Tibial nerve (tissue), 4 donors: ENCODE measurements at regions not wholly inside any gene's neighbourhood (a gene's known extent, or its start where the extent isn't known, plus 50 kb on each side); places are given as distances from the start of the nearest gene placed in this dataset. TPM values are rescaled to one million over a fixed set of nuclear protein-coding genes. Genes with fewer than 3 reads are reported as not detected.
"Not testable (repeated sequence)": the region's sequence is repeated elsewhere in the genome, so short reads cannot be mapped to it uniquely, and the experiment has no call there.

Experiments
- DNase-seq, 2 donors: peaks; one replicate each; pipeline ENCODE4 v3.0.0-alpha.2; 2019; ENCODE audit warnings: low spot score in 2 of 2
- H3K27ac ChIP-seq, 4 donors: fragments of 200-600 bp; sonication (generic) in 3 of 4; one replicate each; pipeline ENCODE4 v1.5.1; 2017 to 2019; ENCODE audit warnings: mild to moderate bottlenecking in 1 of 4
- H3K27me3 ChIP-seq, 2 donors: fragments of 200-600 bp; sonication (generic) in 1 of 2; one replicate each; pipeline versions ENCODE4 v1.5.1 to v1.6.0; 2017 to 2019
- H3K36me3 ChIP-seq, 3 donors: fragments of 200-600 bp; sonication (generic); one replicate each; pipeline ENCODE4 v1.5.1; 2018 to 2019
- H3K4me1 ChIP-seq, 4 donors: fragments of 200-600 bp; sonication (generic) in 3 of 4; one replicate each; pipeline ENCODE4 v1.5.1; 2017 to 2019
- H3K4me3 ChIP-seq, 4 donors: fragments of 200-600 bp; sonication (generic) in 3 of 4; one replicate each; pipeline ENCODE4 v1.5.1; 2017 to 2019; ENCODE audit warnings: mild to moderate bottlenecking in 1 of 4, moderate library complexity in 1 of 4
- H3K9me3 ChIP-seq, 4 donors: fragments of 200-600 bp; sonication (generic) in 3 of 4; one replicate each; pipeline ENCODE4 v1.5.1; 2017 to 2019
- EP300 ChIP-seq, 2 donors: sonication (generic); formaldehyde crosslinking; IDR thresholded peaks; one replicate each; pipeline ENCODE4 v1.6.1; 2017; ENCODE audit warnings: antibody characterized with exemption in 2 of 2, mild to moderate bottlenecking in 1 of 2
- POLR2A ChIP-seq, 2 donors: fragments of 450-650 bp; IDR thresholded peaks; one replicate each; pipeline ENCODE4 v1.6.1; 2017; ENCODE audit warnings: antibody characterized with exemption in 2 of 2, mild to moderate bottlenecking in 2 of 2, moderate library complexity in 2 of 2
- WGBS, 2 donors: methylation state at CpG; one replicate each; pipeline ENCODE4 v1.1.5; 2018; 5-methylcytosine and 5-hydroxymethylcytosine counted together
- small RNA-seq: library from RNA; depleted of rRNA; stranded (forward); fragments of <200 nt; gene quantifications from one replicate; pipeline ENCODE3, GENCODE V24; 2016
- TF ChIP-seq, protein P1 (sequence below), 5 experiments: fragments of 200-600 bp in 3 of 5; fragments of 450-650 bp in 2 of 5; sonication (generic) in 3 of 5; IDR thresholded peaks; one replicate each; pipeline ENCODE4 v1.5.1; 2016 to 2019; ENCODE audit warnings: antibody characterized with exemption in 5 of 5, mild to moderate bottlenecking in 3 of 5, moderate library complexity in 2 of 5

DNA sequence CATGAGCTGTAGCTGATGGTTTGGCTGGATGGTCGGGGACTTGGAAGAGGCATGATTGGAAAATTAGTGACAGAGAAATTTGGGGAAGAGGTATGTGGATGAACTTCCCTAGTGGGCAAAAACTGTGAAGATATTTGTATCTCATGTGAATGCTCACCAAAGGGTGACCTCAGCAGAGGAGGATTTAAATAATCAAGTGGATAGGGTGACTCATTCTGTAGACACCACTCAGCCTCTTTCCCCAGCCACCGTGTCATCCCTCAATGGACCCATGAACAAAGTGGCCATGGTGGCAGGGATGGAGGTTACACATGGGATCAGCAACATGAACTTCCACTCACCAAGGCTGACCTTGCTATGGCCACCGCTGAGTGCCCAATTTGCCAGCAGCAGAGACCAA lies 60.8 kb upstream of the KRAS start:
- no peak for TF ChIP-seq POLR2A (IDR thresholded peaks at IDR 0.05)
- TF ChIP-seq, protein P1, sequence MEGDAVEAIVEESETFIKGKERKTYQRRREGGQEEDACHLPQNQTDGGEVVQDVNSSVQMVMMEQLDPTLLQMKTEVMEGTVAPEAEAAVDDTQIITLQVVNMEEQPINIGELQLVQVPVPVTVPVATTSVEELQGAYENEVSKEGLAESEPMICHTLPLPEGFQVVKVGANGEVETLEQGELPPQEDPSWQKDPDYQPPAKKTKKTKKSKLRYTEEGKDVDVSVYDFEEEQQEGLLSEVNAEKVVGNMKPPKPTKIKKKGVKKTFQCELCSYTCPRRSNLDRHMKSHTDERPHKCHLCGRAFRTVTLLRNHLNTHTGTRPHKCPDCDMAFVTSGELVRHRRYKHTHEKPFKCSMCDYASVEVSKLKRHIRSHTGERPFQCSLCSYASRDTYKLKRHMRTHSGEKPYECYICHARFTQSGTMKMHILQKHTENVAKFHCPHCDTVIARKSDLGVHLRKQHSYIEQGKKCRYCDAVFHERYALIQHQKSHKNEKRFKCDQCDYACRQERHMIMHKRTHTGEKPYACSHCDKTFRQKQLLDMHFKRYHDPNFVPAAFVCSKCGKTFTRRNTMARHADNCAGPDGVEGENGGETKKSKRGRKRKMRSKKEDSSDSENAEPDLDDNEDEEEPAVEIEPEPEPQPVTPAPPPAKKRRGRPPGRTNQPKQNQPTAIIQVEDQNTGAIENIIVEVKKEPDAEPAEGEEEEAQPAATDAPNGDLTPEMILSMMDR (IDR thresholded peaks at IDR 0.05) = no peak
- no peak for TF ChIP-seq EP300 (IDR thresholded peaks at IDR 0.05)
- Histone ChIP-seq H3K4me3 (no peak overlapping the region), H3K27ac (no peak overlapping the region), H3K27me3 (no peaks in the 10 kb centered on the region), H3K4me1 (no peaks in the 10 kb centered on the region), H3K36me3 (no peaks in the 10 kb centered on the region), H3K9me3 (no peaks in the 10 kb centered on the region)
- no peak for DNase-seq
- WGBS, 2 donors = 75 to 90% methylated on average over 3 of the region's 3 CpGs

DNA sequence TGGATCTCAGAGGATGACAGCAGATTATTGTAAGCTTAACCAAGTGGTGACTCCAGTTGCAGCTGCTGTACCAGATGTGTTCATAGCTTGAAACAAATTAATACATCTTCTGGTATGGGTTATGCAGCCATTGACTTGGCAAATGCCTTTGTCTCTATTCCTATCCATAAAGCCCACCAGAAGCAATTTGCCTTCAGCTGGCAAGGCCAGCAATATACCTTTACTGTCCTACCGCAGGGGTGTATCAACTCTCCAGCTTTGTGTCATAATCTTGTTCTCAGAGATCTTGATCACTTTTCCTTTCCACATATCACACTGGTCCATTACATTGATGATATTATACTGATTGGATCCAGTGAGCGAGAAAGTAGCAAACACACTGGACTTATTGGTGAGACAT lies 59.3 kb upstream of the KRAS start:
- H3K27me3 ChIP-seq, DNase-seq, H3K9me3 ChIP-seq, H3K27ac ChIP-seq, H3K4me3 ChIP-seq, H3K4me1 ChIP-seq, H3K36me3 ChIP-seq: not testable (repeated sequence)
- WGBS, 2 donors = 98 to 100% methylated on average over 2 of the region's 2 CpGs

DNA sequence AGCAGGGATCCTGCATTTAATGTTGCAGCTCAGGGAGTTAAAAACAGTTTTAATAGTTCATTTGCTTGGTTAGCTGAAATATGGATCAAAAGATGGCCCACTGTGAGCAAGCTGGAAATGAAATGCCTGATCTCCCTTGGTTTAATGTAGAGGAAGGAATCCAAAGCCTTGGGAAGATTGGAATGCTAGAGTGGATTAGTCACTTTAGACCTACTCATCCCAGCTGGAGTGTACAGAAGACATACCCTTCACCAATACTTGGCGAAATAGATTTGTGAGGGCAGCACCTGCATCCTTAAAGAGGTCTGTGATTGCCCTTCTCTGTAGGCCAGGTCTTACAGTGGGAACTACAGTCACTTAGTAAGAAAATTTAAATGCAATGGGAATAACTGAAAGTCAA lies 58.0 kb upstream of the KRAS start:
- Histone ChIP-seq H3K4me1 (no peaks in the 10 kb centered on the region), H3K9me3 (no peaks in the 10 kb centered on the region), H3K36me3 (no peaks in the 10 kb centered on the region), H3K27ac (no peak overlapping the region), H3K4me3 (no peak overlapping the region), H3K27me3 (no peaks in the 10 kb centered on the region)
- DNase-seq = no peak
- WGBS, 2 donors = 96 to 100% methylated on average over 1 of the region's 1 CpG
- no peak for TF ChIP-seq EP300 (IDR thresholded peaks at IDR 0.05)

DNA sequence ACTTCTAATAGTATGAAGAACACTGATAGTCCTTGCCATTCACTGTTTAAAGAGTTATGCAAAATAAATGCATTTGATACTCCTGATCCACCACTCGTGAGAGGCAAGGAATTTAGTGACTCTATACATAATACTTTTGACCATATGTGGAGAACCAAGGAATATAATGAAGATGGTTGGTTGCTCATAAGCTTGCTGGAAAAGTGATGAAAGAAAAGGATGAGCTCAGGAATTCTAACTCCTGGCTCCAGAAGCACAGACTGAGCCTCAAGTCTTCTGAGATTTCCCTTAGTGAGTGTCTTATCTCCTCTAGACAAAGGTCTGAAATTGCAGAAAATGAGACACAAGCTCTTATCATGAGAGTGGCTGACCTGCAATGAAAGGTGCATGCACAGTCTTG lies 57.1 kb upstream of the KRAS start:
- H3K9me3 ChIP-seq = no peaks in the 10 kb centered on the region
- no peaks in the 10 kb centered on the region for H3K36me3 ChIP-seq
- H3K27ac ChIP-seq = no peak overlapping the region
- TF ChIP-seq, protein P1 (IDR thresholded peaks at IDR 0.05) = no peak
- TF ChIP-seq EP300 (IDR thresholded peaks at IDR 0.05) (no peak), POLR2A (IDR thresholded peaks at IDR 0.05) (no peak)
- 59 to 70% methylated on average over 1 of the region's 1 CpG for WGBS, 2 donors
- H3K4me1 ChIP-seq = no peaks in the 10 kb centered on the region
- H3K4me3 ChIP-seq = no peak overlapping the region
- DNase-seq = no peak
- H3K27me3 ChIP-seq = no peaks in the 10 kb centered on the region

DNA sequence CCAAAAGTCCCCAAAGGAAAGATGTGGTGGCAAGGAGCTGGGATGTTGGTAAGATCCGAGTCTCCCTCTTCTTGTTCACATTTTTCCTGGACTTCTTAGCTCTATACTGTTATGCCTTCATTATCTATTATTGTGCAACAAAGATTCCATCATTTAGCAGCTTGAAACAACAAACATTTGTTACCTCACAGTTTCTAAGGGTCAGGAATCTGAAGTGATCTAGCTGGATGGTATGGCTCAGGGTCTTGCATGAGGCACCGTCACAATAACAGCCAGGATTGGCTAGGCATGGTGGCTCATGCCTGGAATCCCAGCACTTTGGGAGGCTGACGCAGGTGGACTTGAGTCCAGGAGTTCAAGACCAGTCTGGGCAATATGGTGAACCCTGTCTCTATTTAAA lies 51.1 kb upstream of the KRAS start:
- no peak for DNase-seq
- WGBS, 2 donors = 74 to 84% methylated on average over 3 of the region's 3 CpGs
- no peak for TF ChIP-seq POLR2A (IDR thresholded peaks at IDR 0.05)
- TF ChIP-seq EP300 (IDR thresholded peaks at IDR 0.05) = no peak
- TF ChIP-seq, protein P1 (IDR thresholded peaks at IDR 0.05) = no peak

More for the DNA sequence above, 51.1 kb upstream of the KRAS start:
- no peaks in the 10 kb centered on the region for H3K27me3 ChIP-seq
- no peaks in the 10 kb centered on the region for H3K9me3 ChIP-seq
- H3K36me3 ChIP-seq = no peaks in the 10 kb centered on the region
- no peak overlapping the region for H3K27ac ChIP-seq
- no peak overlapping the region for H3K4me3 ChIP-seq
- no peaks in the 10 kb centered on the region for H3K4me1 ChIP-seq

Small RNAs in the stretch of these regions (small RNA-seq; reads per million reads assigned to genes)
- gene AC092451.1 (not detected), gene RNU4-67P (not detected)
